Colonic mucosa (tissue), 4 donors: ENCODE measurements at regions not wholly inside any gene's neighbourhood (a gene's known extent, or its start where the extent isn't known, plus 50 kb on each side); places are given as distances from the start of the nearest gene placed in this dataset.

ENCODE experiments used
- DNase-seq: peaks from one replicate; pipeline ENCODE4 v3.0.0-alpha.2; 2020
- H3K27ac ChIP-seq: fragments of 200-600 bp; one replicate; pipeline ENCODE4 v1.8.0; 2021
- H3K27me3 ChIP-seq: fragments of 200-600 bp; one replicate; pipeline ENCODE4 v1.8.0; 2021
- H3K36me3 ChIP-seq: fragments of 200-600 bp; one replicate; pipeline ENCODE4 v1.8.0; 2021
- H3K4me1 ChIP-seq: fragments of 200-600 bp; one replicate; pipeline ENCODE4 v1.8.0; 2021; ENCODE audit warnings: mild to moderate bottlenecking
- H3K4me3 ChIP-seq: fragments of 200-600 bp; one replicate; pipeline ENCODE4 v1.8.0; 2021
- H3K9ac ChIP-seq, 2 donors: one replicate each; pipeline ENCODE4 v1.7.0; 2013; ENCODE audit warnings: control low read depth in 2 of 2, low read depth in 2 of 2, low read length in 2 of 2
- H3K9me3 ChIP-seq: fragments of 200-600 bp; one replicate; pipeline ENCODE4 v1.8.0; 2021
- intact Hi-C: fragments of 100-400 bp; cut with DNase I; formaldehyde crosslinking; loops from one replicate; pipeline ENCODE4 v1.14.1; 2022
- TF ChIP-seq, protein P1 (sequence below): fragments of 200-600 bp; IDR thresholded peaks from one replicate; pipeline ENCODE4 v1.8.0; 2022; ENCODE audit warnings: antibody characterized with exemption, mild to moderate bottlenecking
- donor health status: healthy.
- donor health status: DM: no; HTN: no; CAD: no.
- donor health status: DM: no; HTN: no; CAD: no.

DNA sequence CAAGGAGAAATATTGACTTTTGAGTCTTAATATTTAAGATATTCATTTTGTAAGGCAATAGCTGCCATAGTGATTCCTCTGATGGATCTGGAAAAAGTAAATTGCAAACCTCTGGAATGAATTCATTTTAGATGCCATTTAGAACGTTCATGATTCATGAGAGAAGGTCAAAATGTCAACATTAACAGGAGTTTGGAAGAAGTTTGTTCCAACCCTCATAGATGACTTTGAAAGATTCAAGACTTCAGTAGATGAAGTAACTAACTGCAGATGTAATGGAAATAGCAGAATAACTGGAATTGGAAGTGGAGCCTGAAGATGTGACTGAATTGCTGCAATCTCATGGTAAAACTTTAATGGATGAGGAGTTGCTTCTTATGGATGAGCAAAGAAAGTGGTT lies 100.9 kb upstream of the CCN2 start:
- Histone ChIP-seq H3K4me1 (no peaks in the 10 kb centered on the region), H3K9ac (no peak overlapping the region), H3K4me3 (no peak overlapping the region), H3K27ac (no peak overlapping the region), H3K27me3 (no peaks in the 10 kb centered on the region), H3K36me3 (no peaks in the 10 kb centered on the region), H3K9me3 (no peaks in the 10 kb centered on the region)
- DNase-seq, result no peak
- TF ChIP-seq, protein P1, sequence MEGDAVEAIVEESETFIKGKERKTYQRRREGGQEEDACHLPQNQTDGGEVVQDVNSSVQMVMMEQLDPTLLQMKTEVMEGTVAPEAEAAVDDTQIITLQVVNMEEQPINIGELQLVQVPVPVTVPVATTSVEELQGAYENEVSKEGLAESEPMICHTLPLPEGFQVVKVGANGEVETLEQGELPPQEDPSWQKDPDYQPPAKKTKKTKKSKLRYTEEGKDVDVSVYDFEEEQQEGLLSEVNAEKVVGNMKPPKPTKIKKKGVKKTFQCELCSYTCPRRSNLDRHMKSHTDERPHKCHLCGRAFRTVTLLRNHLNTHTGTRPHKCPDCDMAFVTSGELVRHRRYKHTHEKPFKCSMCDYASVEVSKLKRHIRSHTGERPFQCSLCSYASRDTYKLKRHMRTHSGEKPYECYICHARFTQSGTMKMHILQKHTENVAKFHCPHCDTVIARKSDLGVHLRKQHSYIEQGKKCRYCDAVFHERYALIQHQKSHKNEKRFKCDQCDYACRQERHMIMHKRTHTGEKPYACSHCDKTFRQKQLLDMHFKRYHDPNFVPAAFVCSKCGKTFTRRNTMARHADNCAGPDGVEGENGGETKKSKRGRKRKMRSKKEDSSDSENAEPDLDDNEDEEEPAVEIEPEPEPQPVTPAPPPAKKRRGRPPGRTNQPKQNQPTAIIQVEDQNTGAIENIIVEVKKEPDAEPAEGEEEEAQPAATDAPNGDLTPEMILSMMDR, result no peak
- intact Hi-C loops, result no loop called here

DNA sequence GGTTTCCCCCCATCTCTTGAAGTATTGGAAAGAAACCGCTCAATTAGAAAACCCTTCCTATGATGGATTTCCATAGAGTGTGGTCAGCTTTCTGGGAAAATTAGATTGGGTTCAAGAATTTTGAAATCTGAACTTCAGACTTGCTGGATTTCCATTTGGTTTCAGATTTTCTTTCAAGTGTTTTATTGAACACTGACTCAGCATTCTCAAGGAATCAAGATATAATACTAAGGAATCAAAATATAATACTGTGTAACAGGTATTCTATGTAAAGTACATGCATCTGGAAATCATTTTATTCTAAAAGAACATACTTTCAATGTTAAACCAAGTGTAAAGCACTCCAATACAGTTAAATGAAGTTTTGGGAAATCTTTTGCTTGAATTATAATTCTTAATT lies 94.7 kb upstream of the CCN2 start:
- no peaks in the 10 kb centered on the region for H3K36me3 ChIP-seq
- no peaks in the 10 kb centered on the region for H3K4me1 ChIP-seq
- no peak overlapping the region for H3K9ac ChIP-seq
- no peak overlapping the region for H3K27ac ChIP-seq
- H3K27me3 ChIP-seq, result no peaks in the 10 kb centered on the region
- intact Hi-C loops, result no loop called here
- TF ChIP-seq, protein P1, result no peak
- no peaks in the 10 kb centered on the region for H3K9me3 ChIP-seq
- H3K4me3 ChIP-seq, result no peak overlapping the region
- no peak for DNase-seq

DNA sequence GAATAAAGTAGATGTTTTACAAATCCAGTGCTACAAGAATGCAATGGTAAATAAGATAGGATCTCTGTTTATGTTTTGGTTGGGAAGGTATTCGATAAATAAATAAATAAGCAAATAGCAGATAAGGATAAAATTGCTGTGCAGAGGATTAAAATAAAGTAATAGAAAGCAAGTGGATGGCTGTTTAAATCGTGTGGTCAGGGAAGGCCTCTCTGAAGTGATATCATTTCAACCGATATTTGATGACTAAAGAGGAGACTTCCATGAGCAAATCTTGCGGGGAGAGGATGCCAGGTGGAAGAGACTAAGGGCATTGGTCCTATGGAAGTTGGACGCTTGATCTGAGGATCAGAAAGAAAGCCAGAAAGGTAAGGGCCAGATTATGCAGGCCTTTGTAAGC lies 92.0 kb upstream of the CCN2 start:
- Histone ChIP-seq H3K4me3 (no peak overlapping the region), H3K36me3 (no peaks in the 10 kb centered on the region), H3K27me3 (no peaks in the 10 kb centered on the region), H3K27ac (no peak overlapping the region), H3K9me3 (no peaks in the 10 kb centered on the region), H3K9ac (no peak overlapping the region), H3K4me1 (no peaks in the 10 kb centered on the region)
- DNase-seq, result no peak
- intact Hi-C loops, result no loop called here
- TF ChIP-seq, protein P1, result no peak

DNA sequence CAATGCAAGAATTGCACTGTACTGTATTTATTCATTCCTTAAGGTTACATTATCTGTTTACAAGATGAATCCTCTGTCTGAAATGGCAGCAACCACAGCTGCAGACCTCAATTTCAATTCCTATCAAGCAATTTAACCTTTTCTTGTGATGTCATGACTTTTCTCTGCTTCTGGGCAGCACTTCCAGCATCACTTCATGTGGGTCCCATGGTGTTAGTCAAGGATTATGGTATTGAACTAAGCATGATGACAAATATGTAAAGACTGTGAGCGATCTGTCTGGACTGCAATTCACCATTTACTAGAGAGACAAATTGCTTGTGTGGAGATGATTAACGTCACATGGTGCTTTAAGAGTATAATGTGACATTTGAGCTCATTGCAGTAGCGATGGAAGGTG lies 90.5 kb upstream of the CCN2 start:
- Histone ChIP-seq H3K9ac (no peak overlapping the region), H3K27me3 (no peaks in the 10 kb centered on the region), H3K4me1 (no peaks in the 10 kb centered on the region), H3K27ac (no peak overlapping the region), H3K36me3 (no peaks in the 10 kb centered on the region), H3K4me3 (no peak overlapping the region), H3K9me3 (no peaks in the 10 kb centered on the region)
- TF ChIP-seq, protein P1, result no peak
- intact Hi-C loops, result no loop called here
- no peak for DNase-seq

DNA sequence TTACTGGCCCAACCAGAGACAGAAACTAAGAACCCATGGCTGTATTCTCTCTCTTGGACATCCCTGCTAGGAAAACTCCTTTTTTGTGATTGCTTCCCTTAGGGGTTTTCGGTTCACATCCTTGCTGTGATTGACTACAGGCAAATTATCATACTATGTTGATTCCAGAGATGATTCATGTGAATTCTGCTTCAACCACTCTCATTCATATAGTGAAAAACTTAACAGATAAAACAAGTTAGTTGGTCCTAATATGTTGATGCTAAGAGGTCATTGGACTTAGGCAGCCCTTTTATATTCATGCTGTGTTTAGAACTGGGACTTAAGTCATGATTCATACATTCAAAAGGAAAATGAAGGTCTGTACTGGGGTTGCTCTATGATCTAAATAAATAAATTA lies 76.9 kb upstream of the CCN2 start:
- Histone ChIP-seq H3K9me3 (no peaks in the 10 kb centered on the region), H3K9ac (no peak overlapping the region), H3K36me3 (no peaks in the 10 kb centered on the region), H3K4me1 (no peaks in the 10 kb centered on the region), H3K4me3 (no peak overlapping the region), H3K27ac (no peak overlapping the region), H3K27me3 (no peaks in the 10 kb centered on the region)
- intact Hi-C loops, result no loop called here
- TF ChIP-seq, protein P1, result no peak
- DNase-seq, result no peak

DNA sequence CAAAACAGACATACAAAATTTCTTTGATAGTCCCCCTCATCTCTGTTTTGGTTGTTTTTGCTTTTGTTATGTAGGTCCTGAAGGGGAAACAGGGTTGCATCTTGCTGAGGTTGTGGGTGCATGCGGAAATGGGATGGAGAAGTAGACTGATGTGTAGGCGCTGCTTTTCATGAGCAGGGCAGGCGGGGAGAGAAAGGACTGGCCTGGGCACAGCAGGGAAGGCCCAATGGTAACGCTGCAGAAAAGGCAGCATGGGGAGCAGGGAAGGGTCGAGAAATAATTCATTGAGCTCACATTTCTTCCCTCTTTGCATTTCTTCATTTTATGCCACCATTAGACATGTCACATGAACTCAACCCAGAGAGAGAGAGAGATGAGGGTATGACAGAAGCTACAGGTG lies 74.3 kb upstream of the CCN2 start:
- DNase-seq, result no peak
- TF ChIP-seq, protein P1, result no peak

More for the DNA sequence above, 74.3 kb upstream of the CCN2 start:
- Histone ChIP-seq H3K9ac (no peak overlapping the region), H3K27me3 (no peaks in the 10 kb centered on the region), H3K9me3 (no peaks in the 10 kb centered on the region), H3K27ac (no peak overlapping the region), H3K4me3 (no peak overlapping the region), H3K36me3 (no peaks in the 10 kb centered on the region), H3K4me1 (no peaks in the 10 kb centered on the region)
- intact Hi-C loops, result no loop called here
